HG02943 (cell line): ENCODE measurements at regions not wholly inside any gene's neighbourhood (a gene's known extent, or its start where the extent isn't known, plus 50 kb on each side); places are given as distances from the start of the nearest gene placed in this dataset.
"Not testable (repeated sequence)": the region's sequence is repeated elsewhere in the genome, so short reads cannot be mapped to it uniquely, and the experiment has no call there.

Experiments used
- ATAC-seq: cut with Tn5 transposase; IDR thresholded peaks from one replicate; pipeline ENCODE4 v1.9.1; 2021; ENCODE audit warnings: mild to moderate bottlenecking, low read depth, moderate library complexity; ENCODE audit not compliant: unreplicated experiment

GRCh38 chr2:142418699-142419098 is 287.9 kb upstream of the LRP1B start:
- ATAC-seq: not testable (repeated sequence)

GRCh38 chr2:142416996-142417395 is 286.2 kb upstream of the LRP1B start:
- ATAC-seq: no peak

GRCh38 chr2:142415461-142415860 is 284.6 kb upstream of the LRP1B start:
- ATAC-seq: no peak

GRCh38 chr2:142398212-142398611 is 267.4 kb upstream of the LRP1B start:
- ATAC-seq: no peak

- no peak for ATAC-seq
Observed at GRCh38 chr2:142395291-142395690, 264.5 kb upstream of the LRP1B start.

GRCh38 chr2:142380372-142380771 is 249.6 kb upstream of the LRP1B start:
- no peak for ATAC-seq

GRCh38 chr2:142362069-142362468 is 231.3 kb upstream of the LRP1B start:
- not testable (repeated sequence) for ATAC-seq

- no peak for ATAC-seq
Observed at GRCh38 chr2:142347751-142348150, 216.9 kb upstream of the LRP1B start.

- ATAC-seq: no peak
Observed at GRCh38 chr2:142339261-142339660, 208.4 kb upstream of the LRP1B start.

GRCh38 chr2:142332196-142332595 is 201.4 kb upstream of the LRP1B start:
- ATAC-seq: no peak

- no peak for ATAC-seq
Observed at GRCh38 chr2:142330458-142330857, 199.6 kb upstream of the LRP1B start.

- ATAC-seq: no peak
Observed at GRCh38 chr2:142325870-142326269, 195.1 kb upstream of the LRP1B start.

GRCh38 chr2:142323206-142323605 is 192.4 kb upstream of the LRP1B start:
- no peak for ATAC-seq

- no peak for ATAC-seq
Observed at GRCh38 chr2:142321706-142322280, 191.0 kb upstream of the LRP1B start.

- ATAC-seq: no peak
Observed at GRCh38 chr2:142320067-142320466, 189.3 kb upstream of the LRP1B start.

- ATAC-seq: no peak
Observed at GRCh38 chr2:142316049-142316448, 185.2 kb upstream of the LRP1B start.

GRCh38 chr2:142315346-142315745 is 184.5 kb upstream of the LRP1B start:
- ATAC-seq: no peak

GRCh38 chr2:142314164-142314563 is 183.3 kb upstream of the LRP1B start:
- ATAC-seq: no peak

GRCh38 chr2:142310530-142310929 is 179.7 kb upstream of the LRP1B start:
- ATAC-seq: no peak

- ATAC-seq: no peak
Observed at GRCh38 chr2:142308744-142309143, 177.9 kb upstream of the LRP1B start.

- ATAC-seq: no peak
Observed at GRCh38 chr2:142307616-142308115, 176.8 kb upstream of the LRP1B start.

GRCh38 chr2:142307086-142307485 is 176.3 kb upstream of the LRP1B start:
- no peak for ATAC-seq

GRCh38 chr2:142306131-142306530 is 175.3 kb upstream of the LRP1B start:
- ATAC-seq: no peak
